Suprapubic skin (tissue), 4 donors: ENCODE measurements at regions not wholly inside any gene's neighbourhood (a gene's known extent, or its start where the extent isn't known, plus 50 kb on each side); places are given as distances from the start of the nearest gene placed in this dataset.

ENCODE experiments used
- DNase-seq, 2 donors: peaks; one replicate each; pipeline ENCODE4 v3.0.0-alpha.2; 2019; ENCODE audit warnings: low spot score in 2 of 2
- H3K27ac ChIP-seq: fragments of 200-600 bp; sonication (generic); one replicate; pipeline ENCODE4 v1.5.1; 2019
- H3K27me3 ChIP-seq: fragments of 200-600 bp; sonication (generic); one replicate; pipeline ENCODE4 v1.5.1; 2019
- H3K36me3 ChIP-seq: fragments of 200-600 bp; sonication (generic); one replicate; pipeline ENCODE4 v1.5.1; 2019
- H3K4me1 ChIP-seq: fragments of 200-600 bp; sonication (generic); one replicate; pipeline ENCODE4 v1.5.1; 2019
- H3K4me3 ChIP-seq: fragments of 200-600 bp; sonication (generic); one replicate; pipeline ENCODE4 v1.5.1; 2019; ENCODE audit warnings: mild to moderate bottlenecking
- H3K9me3 ChIP-seq: fragments of 200-600 bp; sonication (generic); one replicate; pipeline ENCODE4 v1.5.1; 2019
- CTCF ChIP-seq, 2 donors: fragments of 200-600 bp in 1 of 2; fragments of 450-650 bp in 1 of 2; sonication (generic) in 1 of 2; IDR thresholded peaks; one replicate each; pipeline ENCODE4 v1.5.1; 2016 to 2019; ENCODE audit warnings: antibody characterized with exemption in 2 of 2, mild to moderate bottlenecking in 1 of 2, moderate library complexity in 1 of 2
- EP300 ChIP-seq: sonication (generic); formaldehyde crosslinking; IDR thresholded peaks from one replicate; pipeline ENCODE4 v1.6.1; 2017; ENCODE audit warnings: antibody characterized with exemption
- POLR2A ChIP-seq, 2 donors: fragments of 450-650 bp; IDR thresholded peaks; one replicate each; pipeline ENCODE4 v1.6.1; 2017; ENCODE audit warnings: antibody characterized with exemption in 2 of 2, mild to moderate bottlenecking in 2 of 2, moderate library complexity in 2 of 2
- POLR2AphosphoS5 ChIP-seq, 3 donors: sonication (generic); formaldehyde crosslinking; IDR thresholded peaks; one replicate each; pipeline ENCODE4 v1.6.1; 2017; ENCODE audit warnings: antibody characterized with exemption in 3 of 3
- WGBS: methylation state at CpG from one replicate; pipeline ENCODE4 v1.1.5; 2018; 5-methylcytosine and 5-hydroxymethylcytosine counted together

- H3K9me3 ChIP-seq = no peaks in the 10 kb centered on the region
- WGBS = 61% methylated on average over 3 of the region's 3 CpGs
- H3K4me3 ChIP-seq = no peak overlapping the region
- no peak overlapping the region for H3K27ac ChIP-seq
- TF ChIP-seq POLR2A (IDR thresholded peaks at IDR 0.05) (no peak), EP300 (no peak), POLR2AphosphoS5 (IDR thresholded peaks at IDR 0.05) (no peak), CTCF (IDR thresholded peaks at IDR 0.05) (no peak)
- no peaks in the 10 kb centered on the region for H3K27me3 ChIP-seq
- DNase-seq = no peak
- H3K36me3 ChIP-seq = no peaks in the 10 kb centered on the region
- no peaks in the 10 kb centered on the region for H3K4me1 ChIP-seq
Measured at GRCh38 chr4:144318797-144319196, 178.3 kb upstream of the GYPA start.

GRCh38 chr4:144336633-144337032 is 196.1 kb upstream of the GYPA start:
- Histone ChIP-seq H3K4me1 (no peaks in the 10 kb centered on the region), H3K9me3 (no peaks in the 10 kb centered on the region), H3K4me3 (no peak overlapping the region), H3K36me3 (no peaks in the 10 kb centered on the region), H3K27me3 (no peaks in the 10 kb centered on the region), H3K27ac (no peak overlapping the region)
- TF ChIP-seq CTCF (IDR thresholded peaks at IDR 0.05) = no peak
- no peak for TF ChIP-seq POLR2AphosphoS5 (IDR thresholded peaks at IDR 0.05)
- TF ChIP-seq POLR2A (IDR thresholded peaks at IDR 0.05) = no peak
- TF ChIP-seq EP300 = no peak
- no peak for DNase-seq
- WGBS = 57% methylated on average over 1 of the region's 1 CpG

DNA sequence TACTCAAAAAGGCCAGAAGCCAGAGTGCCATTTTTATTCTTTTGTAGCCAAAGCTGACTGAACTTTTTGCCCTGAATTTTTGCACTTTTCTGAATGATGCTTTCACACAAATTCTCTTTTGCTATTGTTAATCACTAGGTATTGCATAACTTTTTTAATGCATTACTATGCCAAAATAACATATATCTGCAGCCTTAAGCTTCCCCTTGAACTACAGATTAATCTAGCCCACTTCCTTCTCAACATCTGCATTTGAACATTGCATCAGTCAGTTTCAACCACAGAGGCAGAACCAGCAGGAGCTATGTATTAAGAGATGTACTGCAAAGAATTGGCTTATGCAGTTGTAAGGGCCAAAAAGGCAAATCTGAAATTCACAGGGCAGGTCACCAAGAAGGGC is 197.6 kb upstream of the GYPA start:
- H3K27me3 ChIP-seq = no peaks in the 10 kb centered on the region
- H3K27ac ChIP-seq = no peak overlapping the region
- TF ChIP-seq CTCF (IDR thresholded peaks at IDR 0.05) = no peak
- no peak for TF ChIP-seq POLR2AphosphoS5 (IDR thresholded peaks at IDR 0.05)
- no peak for TF ChIP-seq POLR2A (IDR thresholded peaks at IDR 0.05)
- no peak for TF ChIP-seq EP300
- no peaks in the 10 kb centered on the region for H3K4me1 ChIP-seq
- no peak for DNase-seq
- no peaks in the 10 kb centered on the region for H3K36me3 ChIP-seq
- H3K4me3 ChIP-seq = no peak overlapping the region
- no peaks in the 10 kb centered on the region for H3K9me3 ChIP-seq

DNA sequence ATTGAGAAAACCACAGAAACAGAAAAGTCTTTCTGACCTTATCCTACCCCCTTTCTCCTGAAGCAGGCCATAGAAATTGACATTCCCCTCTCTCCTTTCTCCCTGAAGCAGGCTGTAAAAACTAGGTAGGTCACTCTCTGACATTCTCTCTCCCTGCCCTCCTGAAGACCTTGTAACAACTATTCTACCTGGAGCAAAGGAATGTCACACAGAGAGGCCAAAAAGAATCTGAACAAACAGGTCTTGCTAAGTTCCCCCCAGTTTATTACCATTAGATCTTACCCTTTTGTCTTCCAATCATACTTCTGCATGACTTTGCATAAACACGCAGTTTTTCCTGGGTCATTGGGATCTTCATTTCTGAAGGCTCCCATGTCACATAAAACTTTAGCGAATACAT is 198.3 kb upstream of the GYPA start:
- TF ChIP-seq POLR2A (IDR thresholded peaks at IDR 0.05) = no peak
- no peak for TF ChIP-seq POLR2AphosphoS5 (IDR thresholded peaks at IDR 0.05)
- TF ChIP-seq CTCF (IDR thresholded peaks at IDR 0.05) = no peak
- TF ChIP-seq EP300 = no peak
- WGBS = 66% methylated on average over 2 of the region's 2 CpGs
- Histone ChIP-seq H3K4me3 (no peak overlapping the region), H3K36me3 (no peaks in the 10 kb centered on the region), H3K27me3 (no peaks in the 10 kb centered on the region), H3K4me1 (no peaks in the 10 kb centered on the region), H3K9me3 (no peaks in the 10 kb centered on the region), H3K27ac (no peak overlapping the region)
- no peak for DNase-seq

DNA sequence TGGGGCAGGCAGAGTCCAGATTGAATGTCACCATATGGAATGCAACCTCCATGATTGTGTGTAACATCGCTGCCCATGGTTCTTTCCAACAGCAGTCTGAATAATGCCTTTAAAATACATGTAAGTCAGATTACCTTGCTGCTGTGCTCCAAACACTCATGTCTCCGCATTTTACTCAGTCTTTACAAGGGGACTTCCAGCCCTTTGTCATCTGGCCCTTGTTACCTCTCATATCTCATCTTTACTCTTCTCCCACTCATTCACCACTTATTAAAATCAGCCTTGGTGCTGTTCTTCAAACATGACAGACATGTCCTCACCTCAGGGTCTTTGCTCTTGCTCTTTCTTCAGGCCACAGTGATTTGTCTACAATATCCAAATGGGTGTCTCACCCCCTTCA is 200.4 kb upstream of the GYPA start:
- H3K4me1 ChIP-seq = no peaks in the 10 kb centered on the region
- DNase-seq = no peak
- no peak overlapping the region for H3K27ac ChIP-seq
- 94% methylated on average over 2 of the region's 2 CpGs for WGBS
- TF ChIP-seq CTCF (IDR thresholded peaks at IDR 0.05) = no peak
- no peak for TF ChIP-seq POLR2AphosphoS5 (IDR thresholded peaks at IDR 0.05)
- no peak for TF ChIP-seq EP300
- no peak for TF ChIP-seq POLR2A (IDR thresholded peaks at IDR 0.05)
- no peaks in the 10 kb centered on the region for H3K27me3 ChIP-seq
- no peaks in the 10 kb centered on the region for H3K36me3 ChIP-seq
- no peak overlapping the region for H3K4me3 ChIP-seq
- H3K9me3 ChIP-seq = no peaks in the 10 kb centered on the region
